A549 (cell line): ENCODE measurements at regions not wholly inside any gene's neighbourhood (a gene's known extent, or its start where the extent isn't known, plus 50 kb on each side); places are given as distances from the start of the nearest gene placed in this dataset.

Source experiments
- CHD4 ChIP-seq: fragments of 200-600 bp; sonication (generic); IDR thresholded peaks from 2 replicates; pipeline ENCODE4 v1.6.1; 2016; ENCODE audit warnings: antibody characterized with exemption, mild to moderate bottlenecking, borderline replicate concordance
- EHF ChIP-seq: fragments of 250-450 bp; sonication (Bioruptor Pico); IDR thresholded peaks from 2 replicates; pipeline ENCODE4 v1.5.0; 2020; ENCODE audit warnings: mild to moderate bottlenecking
- ESRRA ChIP-seq: fragments of 150-350 bp; IDR thresholded peaks from 2 replicates; pipeline ENCODE4 v1.6.1; 2014; ENCODE audit warnings: mild to moderate bottlenecking, low read length, borderline replicate concordance
- HDAC2 ChIP-seq: fragments of 200-600 bp; sonication (generic); IDR thresholded peaks from 2 replicates; pipeline ENCODE4 v1.6.1; 2016
- JUN ChIP-seq, 2 experiments: fragments of >200 bp; sonication (Bioruptor Twin); formaldehyde crosslinking; IDR thresholded peaks; 2 replicates in 1 of 2; 3 replicates in 1 of 2; pipeline ENCODE4 v1.6.1; 2016 to 2017
- KDM1A ChIP-seq: fragments of 200-600 bp; sonication (generic); IDR thresholded peaks from 2 replicates; pipeline ENCODE4 v1.6.1; 2016; ENCODE audit warnings: low read depth, mild to moderate bottlenecking
- PHF8 ChIP-seq: fragments of 200-600 bp; sonication (generic); IDR thresholded peaks from 2 replicates; pipeline ENCODE4 v1.6.1; 2016; ENCODE audit warnings: low read depth, mild to moderate bottlenecking, antibody characterized with exemption, moderate library complexity, borderline replicate concordance
- POLR2A ChIP-seq: IDR thresholded peaks from 2 replicates; pipeline ENCODE4 v1.6.1; 2012; ENCODE audit warnings: mild to moderate bottlenecking, low read length
- RCOR1 ChIP-seq: fragments of 150-350 bp; IDR thresholded peaks from 2 replicates; pipeline ENCODE4 v1.6.1; 2014; ENCODE audit warnings: antibody characterized with exemption, low read length, low read depth
- RNF2 ChIP-seq: fragments of 200-600 bp; sonication (generic); IDR thresholded peaks from 2 replicates; pipeline ENCODE4 v1.6.1; 2016; ENCODE audit warnings: low read depth, mild to moderate bottlenecking, antibody characterized with exemption, moderate library complexity, borderline replicate concordance
- TF ChIP-seq, protein P1 (sequence below): fragments of >200 bp; sonication (Bioruptor Twin); formaldehyde crosslinking; IDR thresholded peaks from 3 replicates; pipeline ENCODE4 v1.5.1; 2016
- TF ChIP-seq, protein P2 (sequence below): fragments of 450-650 bp; IDR thresholded peaks from 2 replicates; pipeline ENCODE4 v1.6.1; 2014; ENCODE audit warnings: antibody characterized with exemption
- TF ChIP-seq, protein P3 (sequence below): fragments of >200 bp; sonication (Bioruptor Twin); formaldehyde crosslinking; IDR thresholded peaks from 3 replicates; pipeline ENCODE4 v1.6.1; 2016
- TF ChIP-seq, protein P4 (sequence below): fragments of 200-600 bp; sonication (generic); IDR thresholded peaks from 2 replicates; pipeline ENCODE4 v1.6.1; 2016; ENCODE audit warnings: antibody characterized with exemption, mild to moderate bottlenecking, moderate library complexity

DNA sequence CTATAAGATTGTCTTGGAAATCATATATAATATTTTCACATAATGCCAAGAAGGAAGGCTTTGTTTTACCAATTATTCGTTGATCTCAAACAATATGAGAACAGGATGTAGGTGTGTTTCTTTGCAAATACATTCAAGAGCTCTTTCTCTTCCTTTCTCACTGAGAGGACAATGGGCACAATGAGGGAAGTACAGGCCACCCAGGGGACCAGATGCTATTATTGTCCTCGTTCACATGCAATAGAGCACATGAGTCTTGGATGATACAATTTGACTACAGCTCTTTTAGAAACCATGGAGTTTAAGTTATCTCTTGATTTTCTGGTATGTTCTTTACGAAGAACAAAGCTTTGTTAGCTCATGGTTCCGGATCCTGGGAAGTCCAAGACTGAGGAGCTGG is 323.7 kb upstream of the KLF6 start:
- TF ChIP-seq, protein P1, sequence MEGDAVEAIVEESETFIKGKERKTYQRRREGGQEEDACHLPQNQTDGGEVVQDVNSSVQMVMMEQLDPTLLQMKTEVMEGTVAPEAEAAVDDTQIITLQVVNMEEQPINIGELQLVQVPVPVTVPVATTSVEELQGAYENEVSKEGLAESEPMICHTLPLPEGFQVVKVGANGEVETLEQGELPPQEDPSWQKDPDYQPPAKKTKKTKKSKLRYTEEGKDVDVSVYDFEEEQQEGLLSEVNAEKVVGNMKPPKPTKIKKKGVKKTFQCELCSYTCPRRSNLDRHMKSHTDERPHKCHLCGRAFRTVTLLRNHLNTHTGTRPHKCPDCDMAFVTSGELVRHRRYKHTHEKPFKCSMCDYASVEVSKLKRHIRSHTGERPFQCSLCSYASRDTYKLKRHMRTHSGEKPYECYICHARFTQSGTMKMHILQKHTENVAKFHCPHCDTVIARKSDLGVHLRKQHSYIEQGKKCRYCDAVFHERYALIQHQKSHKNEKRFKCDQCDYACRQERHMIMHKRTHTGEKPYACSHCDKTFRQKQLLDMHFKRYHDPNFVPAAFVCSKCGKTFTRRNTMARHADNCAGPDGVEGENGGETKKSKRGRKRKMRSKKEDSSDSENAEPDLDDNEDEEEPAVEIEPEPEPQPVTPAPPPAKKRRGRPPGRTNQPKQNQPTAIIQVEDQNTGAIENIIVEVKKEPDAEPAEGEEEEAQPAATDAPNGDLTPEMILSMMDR, result no peak
- TF ChIP-seq, protein P2, sequence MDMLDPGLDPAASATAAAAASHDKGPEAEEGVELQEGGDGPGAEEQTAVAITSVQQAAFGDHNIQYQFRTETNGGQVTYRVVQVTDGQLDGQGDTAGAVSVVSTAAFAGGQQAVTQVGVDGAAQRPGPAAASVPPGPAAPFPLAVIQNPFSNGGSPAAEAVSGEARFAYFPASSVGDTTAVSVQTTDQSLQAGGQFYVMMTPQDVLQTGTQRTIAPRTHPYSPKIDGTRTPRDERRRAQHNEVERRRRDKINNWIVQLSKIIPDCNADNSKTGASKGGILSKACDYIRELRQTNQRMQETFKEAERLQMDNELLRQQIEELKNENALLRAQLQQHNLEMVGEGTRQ, result no peak
- TF ChIP-seq POLR2A (no peak), HDAC2 (no peak), CHD4 (no peak), KDM1A (no peak), JUN (IDR thresholded peaks at IDR 0.05) (no peak), RNF2 (no peak), ESRRA (no peak), EHF (CRISPR knock-in tag) (no peak), RCOR1 (no peak), PHF8 (no peak)
- TF ChIP-seq, protein P3, sequence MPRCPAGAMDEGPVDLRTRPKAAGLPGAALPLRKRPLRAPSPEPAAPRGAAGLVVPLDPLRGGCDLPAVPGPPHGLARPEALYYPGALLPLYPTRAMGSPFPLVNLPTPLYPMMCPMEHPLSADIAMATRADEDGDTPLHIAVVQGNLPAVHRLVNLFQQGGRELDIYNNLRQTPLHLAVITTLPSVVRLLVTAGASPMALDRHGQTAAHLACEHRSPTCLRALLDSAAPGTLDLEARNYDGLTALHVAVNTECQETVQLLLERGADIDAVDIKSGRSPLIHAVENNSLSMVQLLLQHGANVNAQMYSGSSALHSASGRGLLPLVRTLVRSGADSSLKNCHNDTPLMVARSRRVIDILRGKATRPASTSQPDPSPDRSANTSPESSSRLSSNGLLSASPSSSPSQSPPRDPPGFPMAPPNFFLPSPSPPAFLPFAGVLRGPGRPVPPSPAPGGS, result no peak
- TF ChIP-seq, protein P4, sequence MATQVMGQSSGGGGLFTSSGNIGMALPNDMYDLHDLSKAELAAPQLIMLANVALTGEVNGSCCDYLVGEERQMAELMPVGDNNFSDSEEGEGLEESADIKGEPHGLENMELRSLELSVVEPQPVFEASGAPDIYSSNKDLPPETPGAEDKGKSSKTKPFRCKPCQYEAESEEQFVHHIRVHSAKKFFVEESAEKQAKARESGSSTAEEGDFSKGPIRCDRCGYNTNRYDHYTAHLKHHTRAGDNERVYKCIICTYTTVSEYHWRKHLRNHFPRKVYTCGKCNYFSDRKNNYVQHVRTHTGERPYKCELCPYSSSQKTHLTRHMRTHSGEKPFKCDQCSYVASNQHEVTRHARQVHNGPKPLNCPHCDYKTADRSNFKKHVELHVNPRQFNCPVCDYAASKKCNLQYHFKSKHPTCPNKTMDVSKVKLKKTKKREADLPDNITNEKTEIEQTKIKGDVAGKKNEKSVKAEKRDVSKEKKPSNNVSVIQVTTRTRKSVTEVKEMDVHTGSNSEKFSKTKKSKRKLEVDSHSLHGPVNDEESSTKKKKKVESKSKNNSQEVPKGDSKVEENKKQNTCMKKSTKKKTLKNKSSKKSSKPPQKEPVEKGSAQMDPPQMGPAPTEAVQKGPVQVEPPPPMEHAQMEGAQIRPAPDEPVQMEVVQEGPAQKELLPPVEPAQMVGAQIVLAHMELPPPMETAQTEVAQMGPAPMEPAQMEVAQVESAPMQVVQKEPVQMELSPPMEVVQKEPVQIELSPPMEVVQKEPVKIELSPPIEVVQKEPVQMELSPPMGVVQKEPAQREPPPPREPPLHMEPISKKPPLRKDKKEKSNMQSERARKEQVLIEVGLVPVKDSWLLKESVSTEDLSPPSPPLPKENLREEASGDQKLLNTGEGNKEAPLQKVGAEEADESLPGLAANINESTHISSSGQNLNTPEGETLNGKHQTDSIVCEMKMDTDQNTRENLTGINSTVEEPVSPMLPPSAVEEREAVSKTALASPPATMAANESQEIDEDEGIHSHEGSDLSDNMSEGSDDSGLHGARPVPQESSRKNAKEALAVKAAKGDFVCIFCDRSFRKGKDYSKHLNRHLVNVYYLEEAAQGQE, result no peak
